Pancreas (tissue), 10 donors: ENCODE measurements at regions not wholly inside any gene's neighbourhood (a gene's known extent, or its start where the extent isn't known, plus 50 kb on each side); places are given as distances from the start of the nearest gene placed in this dataset.

Experiments used
- ATAC-seq, 4 donors: fragments of 200-7000 bp; cut with Tn5 transposase; one replicate each; pipeline versions ENCODE4 v1.8.0 to v1.9.1; 2020; ENCODE audit warnings: mild to moderate bottlenecking in 4 of 4, moderate library complexity in 4 of 4
- DNase-seq, 6 donors: peaks; one replicate each; pipeline ENCODE4 v3.0.0-alpha.2; 2020
- FAIRE-seq: peaks from 2 replicates; lab custom pipeline; 2012; peaks lifted over from hg19 to GRCh38; lab: Jason Lieb, UNC
- H3K27ac ChIP-seq, 4 donors: fragments of 200-600 bp; sonication (generic); 1 replicate in 3 of 4; 2 replicates in 1 of 4; pipeline versions ENCODE4 v1.5.0 to v1.8.0; 2020
- H3K27me3 ChIP-seq, 4 donors: fragments of 200-600 bp; one replicate each; pipeline ENCODE4 v1.8.0; 2021
- H3K36me3 ChIP-seq, 3 donors: fragments of 200-600 bp; sonication (generic) in 1 of 3; one replicate each; pipeline versions ENCODE4 v1.5.0 to v1.8.0; 2020 to 2021
- H3K4me1 ChIP-seq, 3 donors: fragments of 200-600 bp; one replicate each; pipeline ENCODE4 v1.8.0; 2021
- H3K4me3 ChIP-seq, 4 donors: fragments of 200-600 bp; sonication (generic) in 2 of 4; one replicate each; pipeline versions ENCODE4 v1.5.0 to v1.8.0; 2020 to 2021
- H3K9me3 ChIP-seq, 4 donors: fragments of 200-600 bp; one replicate each; pipeline ENCODE4 v1.8.0; 2021
- CTCF ChIP-seq, 4 donors: fragments of 200-600 bp; sonication (generic) in 3 of 4; IDR thresholded peaks; one replicate each; pipeline versions ENCODE4 v1.5.0 to v1.8.0; 2021; ENCODE audit warnings: antibody characterized with exemption in 4 of 4
- WGBS, 2 donors: extraction: QIAGEN DNeasy Blood & Tissue Kit; methylation state at CpG; one replicate each; pipeline ENCODE4 v1.1.7; 2013; 5-methylcytosine and 5-hydroxymethylcytosine counted together
- intact Hi-C, 3 donors: fragments of 100-400 bp; cut with DNase I; formaldehyde crosslinking; loops; one replicate each; pipeline versions ENCODE4 v1.11.1 to v1.14.2; 2022
- donor health status: healthy with polysubstance abuse.
- donor health status: DM: no; HTN: no; CAD: no; lungs with moderate emphysema.
- donor health status: DM: no; HTN: no; CAD: no.
- donor health status: control.
- donor health status: control.
- donor health status: Bipolar disorder and iron deficiency.
- donor health status: DM: yes; HTN: yes; CAD: no.
- donor health status: DM: no; HTN: no; CAD: no.
- donor health status: DM: no; HTN: no; CAD: no.
- donor health status: DM: yes; HTN: yes; CAD: no.

GRCh38 chr6:10315658-10316372, 99.1 kb downstream of the TFAP2A start:
- no peak for TF ChIP-seq CTCF (IDR thresholded peaks at IDR 0.05)
- Histone ChIP-seq H3K36me3 (no peaks in the 10 kb centered on the region), H3K27me3 (peaks cover 0 to 17% (median 0%) of the 10 kb centered on the region in 4 donors), H3K9me3 (no peaks in the 10 kb centered on the region), H3K27ac (no peak overlapping the region), H3K4me1 (no peaks in the 10 kb centered on the region), H3K4me3 (no peak overlapping the region)
- 35 to 44% methylated on average over 7 of the region's 7 CpGs for WGBS, 2 donors
- intact Hi-C loops: no loop called here
- DNase-seq (no peak), FAIRE-seq (no peak), ATAC-seq (no peak)

GRCh38 chr6:10315034-10315433, 99.8 kb downstream of the TFAP2A start:
- TF ChIP-seq CTCF (IDR thresholded peaks at IDR 0.05): no peak
- Histone ChIP-seq H3K27me3 (peaks cover 0 to 17% (median 0%) of the 10 kb centered on the region in 4 donors), H3K36me3 (no peaks in the 10 kb centered on the region), H3K27ac (no peak overlapping the region), H3K9me3 (no peaks in the 10 kb centered on the region), H3K4me1 (no peaks in the 10 kb centered on the region), H3K4me3 (no peak overlapping the region)
- intact Hi-C loops: no loop called here
- no peak for FAIRE-seq
- no peak for DNase-seq
- WGBS, 2 donors: 26 to 33% methylated on average over 8 of the region's 8 CpGs
- no peak for ATAC-seq

GRCh38 chr6:10314163-10314955, 100.5 kb downstream of the TFAP2A start:
- Histone ChIP-seq H3K36me3 (no peaks in the 10 kb centered on the region), H3K27ac (no peak overlapping the region), H3K9me3 (no peaks in the 10 kb centered on the region), H3K4me1 (no peaks in the 10 kb centered on the region), H3K27me3 (peaks cover 0 to 17% (median 0%) of the 10 kb centered on the region in 4 donors), H3K4me3 (no peak overlapping the region)
- no peak for TF ChIP-seq CTCF (IDR thresholded peaks at IDR 0.05)
- ATAC-seq: no peak
- no peak for FAIRE-seq
- DNase-seq: no peak
- 38 to 44% methylated on average over 17 of the region's 17 CpGs for WGBS, 2 donors
- intact Hi-C loops: no loop called here

GRCh38 chr6:10313799-10314162, 101.1 kb downstream of the TFAP2A start:
- WGBS, 2 donors: 45 to 52% methylated on average over 5 of the region's 5 CpGs
- intact Hi-C loops: no loop called here
- no peak for FAIRE-seq

More at GRCh38 chr6:10313799-10314162, 101.1 kb downstream of the TFAP2A start:
- DNase-seq (no peak), ATAC-seq (no peak)
- Histone ChIP-seq H3K27ac (no peak overlapping the region), H3K4me1 (no peaks in the 10 kb centered on the region), H3K9me3 (no peaks in the 10 kb centered on the region), H3K4me3 (no peak overlapping the region), H3K27me3 (peaks cover 0 to 17% (median 0%) of the 10 kb centered on the region in 4 donors), H3K36me3 (no peaks in the 10 kb centered on the region)
- TF ChIP-seq CTCF (IDR thresholded peaks at IDR 0.05): no peak
